AG04449 (cell line): ENCODE measurements at regions not wholly inside any gene's neighbourhood (a gene's known extent, or its start where the extent isn't known, plus 50 kb on each side); places are given as distances from the start of the nearest gene placed in this dataset.

Experiments
- CTCF ChIA-PET: fragments of 350-600 bp; formaldehyde crosslinking; extraction: SDS; loops from one replicate; lab custom pipeline; 2021; ENCODE audit warnings: antibody characterized with exemption; lab: Yijun Ruan, JAX
- POLR2A ChIA-PET: fragments of 400-600, 350-600 bp; formaldehyde crosslinking; extraction: SDS; loops from one replicate; lab custom pipeline; 2020; ENCODE audit warnings: antibody characterized with exemption, inconsistent platforms; lab: Yijun Ruan, JAX
- DNase-seq: peaks from one replicate; pipeline ENCODE4 v3.0.0-alpha.2; 2010; ENCODE audit warnings: low read depth, low spot score
- H3K4me3 ChIP-seq: 2 replicates; pipeline ENCODE4 v1.5.1; 2011; ENCODE audit warnings: low read depth, mild to moderate bottlenecking, control low read depth, low read length
- CTCF ChIP-seq: IDR thresholded peaks from one replicate; pipeline ENCODE4 v1.5.1; 2011; ENCODE audit warnings: mild to moderate bottlenecking, moderate library complexity, low read length, control low read depth, inconsistent platforms; ENCODE audit not compliant: insufficient read depth; ENCODE audit errors: missing control alignments

GRCh38 chr4:14234307-14234706, 606.8 kb upstream of the BOD1L1 start:
- ChIA-PET POLR2A (no interaction called here), CTCF (no interaction called here)
- H3K4me3 ChIP-seq = no peak overlapping the region
- no peak for TF ChIP-seq CTCF
- DNase-seq = no peak

- ChIA-PET CTCF (interaction anchor here (1.6 kb wide), 1 partner anchor 580 kb away, joined by 3 read pairs; no protein-coding TSS in a partner anchor), POLR2A (no interaction called here)
- DNase-seq = no peak
- no peak overlapping the region for H3K4me3 ChIP-seq
- no peak for TF ChIP-seq CTCF
These were observed 608.8 kb upstream of the BOD1L1 start for GRCh38 chr4:14236359-14236758.

- ChIA-PET POLR2A (no interaction called here), CTCF (no interaction called here)
- no peak for TF ChIP-seq CTCF
- H3K4me3 ChIP-seq = no peak overlapping the region
- DNase-seq = no peak
These were observed 610.4 kb upstream of the BOD1L1 start for GRCh38 chr4:14237911-14238310.

GRCh38 chr4:14241574-14241973, 614.0 kb upstream of the BOD1L1 start:
- ChIA-PET CTCF (no interaction called here), POLR2A (no interaction called here)
- TF ChIP-seq CTCF = no peak
- H3K4me3 ChIP-seq = no peak overlapping the region
- DNase-seq = no peak

GRCh38 chr4:14247767-14248166, 620.2 kb upstream of the BOD1L1 start:
- no peak for DNase-seq
- POLR2A ChIA-PET = no interaction called here
- no peak for TF ChIP-seq CTCF
- CTCF ChIA-PET = interaction anchor here (1.0 kb wide), 1 partner anchor 594 kb away, joined by 4 read pairs; no protein-coding TSS in a partner anchor
- H3K4me3 ChIP-seq = no peak overlapping the region

- no peak for DNase-seq
- ChIA-PET CTCF (no interaction called here), POLR2A (no interaction called here)
- no peak for TF ChIP-seq CTCF
- no peak overlapping the region for H3K4me3 ChIP-seq
These were observed 621.7 kb upstream of the BOD1L1 start for GRCh38 chr4:14249226-14249625.

- TF ChIP-seq CTCF = peak; percentile 53
- no peak for DNase-seq
- ChIA-PET POLR2A (no interaction called here), CTCF (no interaction called here)
- H3K4me3 ChIP-seq = no peak overlapping the region
These were observed 626.7 kb upstream of the BOD1L1 start for GRCh38 chr4:14254252-14254651.
